H1 (cell line): ENCODE measurements at regions not wholly inside any gene's neighbourhood (a gene's known extent, or its start where the extent isn't known, plus 50 kb on each side); places are given as distances from the start of the nearest gene placed in this dataset.

Experiments
- CTCF ChIA-PET: fragments of 300-600 bp; sonication (Branson Sonifier 250); formaldehyde crosslinking; loops from one replicate; lab custom pipeline; 2021; ENCODE audit not compliant: partially characterized antibody; lab: Charles Lee
- POLR2A ChIA-PET: fragments of 300-600 bp; sonication (Branson Sonifier 250); formaldehyde crosslinking; loops from one replicate; lab custom pipeline; 2021; ENCODE audit warnings: inconsistent platforms; ENCODE audit not compliant: partially characterized antibody; lab: Charles Lee
- DNase-seq, 2 experiments: peaks; one replicate each; pipeline versions ENCODE4 v3.0.0 to v3.0.0-alpha.2; 2010 to 2022; ENCODE audit warnings: low spot score in 2 of 2, low read depth in 1 of 2, mixed read lengths in 1 of 2
- FAIRE-seq: peaks from 2 replicates; lab custom pipeline; 2011; peaks lifted over from hg19 to GRCh38; lab: Jason Lieb, UNC
- H2AFZ ChIP-seq: 2 replicates; pipeline ENCODE4 v1.8.1; 2012; ENCODE audit warnings: low read length, inconsistent platforms
- H2AK5ac ChIP-seq: 2 replicates; pipeline ENCODE4 v1.6.1; 2013; ENCODE audit warnings: low read depth, low read length
- H2BK120ac ChIP-seq: replicated peaks from 2 replicates; pipeline ENCODE3; 2013; ENCODE audit warnings: low read depth, low read length, inconsistent platforms
- H2BK12ac ChIP-seq: 2 replicates; pipeline ENCODE4 v1.6.1; 2013; ENCODE audit warnings: low read depth, low read length
- H2BK15ac ChIP-seq: 2 replicates; pipeline ENCODE4 v1.6.1; 2013; ENCODE audit warnings: low read length
- H2BK20ac ChIP-seq: 2 replicates; pipeline ENCODE4 v1.6.1; 2013; ENCODE audit warnings: low read length
- H2BK5ac ChIP-seq: 2 replicates; pipeline ENCODE4 v1.6.1; 2013; ENCODE audit warnings: low read depth, low read length
- H3K14ac ChIP-seq: 2 replicates; pipeline ENCODE4 v1.6.1; 2013; ENCODE audit warnings: inconsistent platforms; ENCODE audit not compliant: insufficient read length
- H3K18ac ChIP-seq: 2 replicates; pipeline ENCODE4 v1.6.1; 2013; ENCODE audit warnings: low read length; ENCODE audit errors: extremely low read depth
- H3K23ac ChIP-seq: 2 replicates; pipeline ENCODE4 v1.6.1; 2013; ENCODE audit warnings: inconsistent platforms; ENCODE audit not compliant: insufficient read length
- H3K23me2 ChIP-seq: 2 replicates; pipeline ENCODE4 v1.6.1; 2013; ENCODE audit warnings: low read depth, low read length
- H3K27ac ChIP-seq: 2 replicates; pipeline ENCODE4 v1.6.1; 2011; ENCODE audit warnings: low read depth, low read length, inconsistent platforms
- H3K27me3 ChIP-seq, 4 experiments: replicated peaks in 1 of 4; 1 replicate in 1 of 4; 2 replicates in 3 of 4; pipeline versions ENCODE4 v1.6.1 to v1.8.1; 2011 to 2013; ENCODE audit warnings: low read length in 3 of 4, mild to moderate bottlenecking in 3 of 4, inconsistent platforms in 2 of 4, mixed read lengths in 2 of 4, moderate library complexity in 1 of 4; ENCODE audit not compliant: control insufficient read depth in 3 of 4, insufficient read depth in 3 of 4; ENCODE audit errors: extremely low read depth in 1 of 4
- H3K36me3 ChIP-seq, 4 experiments: 2 replicates each; pipeline versions ENCODE4 v1.6.1 to v1.8.1; 2011 to 2013; ENCODE audit warnings: mild to moderate bottlenecking in 4 of 4, low read length in 3 of 4, moderate library complexity in 2 of 4, control low read depth in 1 of 4, inconsistent platforms in 1 of 4; ENCODE audit not compliant: insufficient read depth in 4 of 4, control insufficient read depth in 2 of 4
- H3K4ac ChIP-seq: replicated peaks from 2 replicates; pipeline ENCODE3; 2013; ENCODE audit warnings: low read length, low read depth, mixed read lengths, inconsistent platforms; ENCODE audit not compliant: insufficient read length
- H3K4me1 ChIP-seq, 4 experiments: replicated peaks in 1 of 4; 1 replicate in 1 of 4; 2 replicates in 3 of 4; pipeline versions ENCODE4 v1.6.1 to v1.8.1; 2011 to 2013; ENCODE audit warnings: low read length in 3 of 4, inconsistent platforms in 2 of 4, mixed read lengths in 1 of 4; ENCODE audit not compliant: insufficient read depth in 4 of 4, control insufficient read depth in 3 of 4
- H3K4me2 ChIP-seq, 2 experiments: 2 replicates each; pipeline versions ENCODE4 v1.6.1 to v1.8.1; 2011 to 2013; ENCODE audit warnings: low read depth in 2 of 2, low read length in 2 of 2, control low read depth in 1 of 2, inconsistent platforms in 1 of 2, mild to moderate bottlenecking in 1 of 2; ENCODE audit not compliant: insufficient read depth in 1 of 2
- H3K4me3 ChIP-seq, 4 experiments: fragments of 200-600, 300-600 bp in 1 of 4; sonication (generic), shearing (Covaris generic), sonication (Bioruptor Twin) in 1 of 4; 2 replicates each; pipeline versions ENCODE4 v1.5.1 to v1.8.1; 2011 to 2016; ENCODE audit warnings: low read length in 4 of 4, low read depth in 3 of 4, control low read depth in 2 of 4, inconsistent platforms in 2 of 4, mild to moderate bottlenecking in 2 of 4, mixed read lengths in 1 of 4, moderate library complexity in 1 of 4; ENCODE audit not compliant: insufficient read depth in 2 of 4; ENCODE audit errors: extremely low read depth in 1 of 4
- H3K56ac ChIP-seq: replicated peaks from 2 replicates; pipeline ENCODE3; 2013; ENCODE audit warnings: low read depth, mild to moderate bottlenecking, mixed read lengths, low read length, inconsistent platforms; ENCODE audit not compliant: insufficient read length
- H3K79me1 ChIP-seq: 2 replicates; pipeline ENCODE4 v1.6.1; 2013; ENCODE audit warnings: low read depth, low read length, control low read depth
- H3K79me2 ChIP-seq, 2 experiments: 2 replicates each; pipeline versions ENCODE4 v1.6.1 to v1.8.1; 2012 to 2013; ENCODE audit warnings: low read length in 2 of 2, mild to moderate bottlenecking in 2 of 2, inconsistent platforms in 1 of 2; ENCODE audit not compliant: insufficient read depth in 2 of 2, control insufficient read depth in 1 of 2
- H3K9ac ChIP-seq, 4 experiments: replicated peaks in 1 of 4; 1 replicate in 1 of 4; 2 replicates in 3 of 4; pipeline versions ENCODE4 v1.6.1 to v1.8.1; 2011 to 2013; ENCODE audit warnings: low read depth in 3 of 4, low read length in 3 of 4, control low read depth in 2 of 4, mild to moderate bottlenecking in 2 of 4, moderate library complexity in 2 of 4, inconsistent platforms in 1 of 4; ENCODE audit errors: extremely low read depth in 1 of 4
- H3K9me3 ChIP-seq, 2 experiments: 2 replicates each; pipeline versions ENCODE4 v1.6.1 to v1.8.1; 2012 to 2013; ENCODE audit warnings: mild to moderate bottlenecking in 2 of 2, moderate library complexity in 2 of 2, control low read depth in 1 of 2, inconsistent platforms in 1 of 2, low read depth in 1 of 2, low read length in 1 of 2, mixed read lengths in 1 of 2; ENCODE audit not compliant: insufficient read depth in 2 of 2
- H4K20me1 ChIP-seq, 2 experiments: replicated peaks in 1 of 2; 2 replicates each; pipeline versions ENCODE3 to v1.8.1; 2011 to 2013; ENCODE audit warnings: inconsistent platforms in 2 of 2, low read length in 2 of 2, mild to moderate bottlenecking in 1 of 2; ENCODE audit not compliant: insufficient read depth in 2 of 2, control insufficient read depth in 1 of 2
- H4K5ac ChIP-seq: 2 replicates; pipeline ENCODE4 v1.6.1; 2013; ENCODE audit warnings: low read length, low read depth, mixed read lengths, inconsistent platforms; ENCODE audit not compliant: insufficient read length
- H4K8ac ChIP-seq: 2 replicates; pipeline ENCODE4 v1.8.0; 2013; ENCODE audit warnings: mild to moderate bottlenecking, moderate library complexity, low read length, inconsistent platforms; ENCODE audit not compliant: insufficient read depth; ENCODE audit errors: extremely low read depth
- H4K91ac ChIP-seq: replicated peaks from 2 replicates; pipeline ENCODE3; 2013; ENCODE audit warnings: low read length, mixed read lengths, inconsistent platforms; ENCODE audit not compliant: insufficient read length
- BCL11A ChIP-seq, 2 experiments: IDR thresholded peaks; one replicate each; pipeline ENCODE4 v1.6.1; 2011; ENCODE audit warnings: low read depth in 2 of 2, low read length in 2 of 2, mild to moderate bottlenecking in 2 of 2
- CREB1 ChIP-seq: IDR thresholded peaks from 2 replicates; pipeline ENCODE4 v1.6.1; 2012; ENCODE audit warnings: inconsistent platforms
- FOSL1 ChIP-seq: IDR thresholded peaks from 2 replicates; pipeline ENCODE4 v1.6.1; 2011; ENCODE audit warnings: mild to moderate bottlenecking, low read depth, low read length, moderate library complexity; ENCODE audit not compliant: insufficient read depth
- GTF2F1 ChIP-seq: IDR thresholded peaks from 2 replicates; pipeline ENCODE4 v1.6.1; 2012; ENCODE audit warnings: low read depth, low read length, improper control_type of control experiment, borderline replicate concordance
- HDAC2 ChIP-seq, 2 experiments: fragments of 300-600 bp in 1 of 2; sonication (generic) in 1 of 2; IDR thresholded peaks; 2 replicates each; pipeline ENCODE4 v1.6.1; 2011 to 2012; ENCODE audit warnings: low read depth in 2 of 2, low read length in 2 of 2, mild to moderate bottlenecking in 2 of 2, moderate library complexity in 2 of 2, borderline replicate concordance in 1 of 2, inconsistent platforms in 1 of 2
- JUND ChIP-seq: IDR thresholded peaks from 2 replicates; pipeline ENCODE4 v1.6.1; 2011; ENCODE audit warnings: mild to moderate bottlenecking, improper control_type of control experiment, low read length
- KDM1A ChIP-seq: fragments of 200-600, 300-600 bp; sonication (generic); IDR thresholded peaks from 2 replicates; pipeline ENCODE4 v1.7.1; 2016; ENCODE audit warnings: mild to moderate bottlenecking, low read length, borderline replicate concordance
- MAFK ChIP-seq: IDR thresholded peaks from 2 replicates; pipeline ENCODE4 v1.6.1; 2012; ENCODE audit warnings: low read depth, mild to moderate bottlenecking, improper control_type of control experiment, low read length
- SIRT6 ChIP-seq: IDR thresholded peaks from one replicate; pipeline ENCODE4 v1.7.1; 2012; ENCODE audit warnings: low read length, inconsistent platforms
- WGBS, 2 experiments: shearing (Covaris generic) in 1 of 2; methylation state at CpG; one replicate each; pipeline versions ENCODE4 v1.1.6 to v1.1.7; 2013 to 2015; ENCODE audit warnings: low lambda C conversion rate in 2 of 2, mixed read lengths in 2 of 2, inconsistent platforms in 1 of 2, low coverage in 1 of 2, missing lambda C conversion rate in 1 of 2; ENCODE audit not compliant: insufficient replicate concordance in 2 of 2, insufficient coverage in 1 of 2, insufficient read length in 1 of 2; ENCODE audit errors: extremely low coverage in 1 of 2, missing lambda C conversion rate in 1 of 2; 5-methylcytosine and 5-hydroxymethylcytosine counted together

DNA sequence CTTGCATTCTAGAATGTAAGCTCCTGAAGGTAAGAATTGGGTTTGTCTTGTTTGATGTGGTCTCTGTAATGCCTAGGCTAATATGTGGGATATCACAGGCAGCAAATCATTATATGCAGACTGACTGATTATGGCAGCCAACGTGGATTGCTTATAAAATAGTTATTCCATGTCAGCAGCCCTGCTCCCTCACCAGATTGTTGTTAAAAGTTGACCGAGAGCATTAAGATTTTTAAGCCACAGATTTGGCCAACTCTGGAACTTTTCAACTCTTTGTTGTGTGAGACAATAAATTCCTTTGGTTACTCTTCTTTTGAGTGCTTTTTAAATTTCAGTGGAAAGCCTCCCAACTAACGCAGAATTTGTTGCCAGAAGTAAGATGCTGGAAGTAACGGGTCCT is 92.6 kb upstream of the FAM216B start:
- Histone ChIP-seq H3K27me3 (no peaks in the 10 kb centered on the region), H2BK15ac (no peak overlapping the region), H2AK5ac (no peak overlapping the region), H3K79me2 (no peaks in the 10 kb centered on the region), H4K5ac (no peak overlapping the region), H3K79me1 (no peaks in the 10 kb centered on the region), H3K4me3 (no peak overlapping the region), H3K9ac (no peak overlapping the region), H3K14ac (no peak overlapping the region), H2BK12ac (no peak overlapping the region), H3K4me2 (no peak overlapping the region), H2AFZ (no peak overlapping the region), H3K4me1 (no peaks in the 10 kb centered on the region), H3K18ac (no peak overlapping the region), H3K23ac (no peak overlapping the region), H3K9me3 (no peaks in the 10 kb centered on the region), H3K36me3 (no peaks in the 10 kb centered on the region), H3K56ac (no peak overlapping the region), H3K27ac (no peak overlapping the region), H3K4ac (no peak overlapping the region), H4K20me1 (no peaks in the 10 kb centered on the region), H2BK120ac (no peak overlapping the region), H2BK20ac (no peak overlapping the region), H2BK5ac (no peak overlapping the region), H4K91ac (no peak overlapping the region), H4K8ac (no peak overlapping the region), H3K23me2 (no peaks in the 10 kb centered on the region)
- POLR2A ChIA-PET: no interaction called here
- no peak for FAIRE-seq
- TF ChIP-seq FOSL1 (no peak), GTF2F1 (no peak), KDM1A (no peak), HDAC2 (IDR thresholded peaks at IDR 0.05; ENCODE audit: borderline replicate concordance in 1 of 2, low read depth in 2 of 2, low read length in 2 of 2) (no peak), MAFK (no peak), SIRT6 (no peak), CREB1 (no peak), BCL11A (IDR thresholded peaks at IDR 0.05; ENCODE audit: low read depth in 2 of 2, low read length in 2 of 2) (no peak), JUND (no peak)
- no peak for DNase-seq
- CTCF ChIA-PET: no interaction called here
- 86% methylated on average over 4 of the region's 4 CpGs; no CpG with 5 or more reads in 1 of the 2 experiments for WGBS, 2 experiments
